ENCODE measurements at regions not wholly inside any gene's neighbourhood (a gene's known extent, or its start where the extent isn't known, plus 50 kb on each side); places are given as distances from the start of the nearest gene placed in this dataset.

GRCh38 chr1:170271430-170272161, 125.8 kb downstream of the NTMT2 start:
- TF ChIP-seq, protein P1, sequence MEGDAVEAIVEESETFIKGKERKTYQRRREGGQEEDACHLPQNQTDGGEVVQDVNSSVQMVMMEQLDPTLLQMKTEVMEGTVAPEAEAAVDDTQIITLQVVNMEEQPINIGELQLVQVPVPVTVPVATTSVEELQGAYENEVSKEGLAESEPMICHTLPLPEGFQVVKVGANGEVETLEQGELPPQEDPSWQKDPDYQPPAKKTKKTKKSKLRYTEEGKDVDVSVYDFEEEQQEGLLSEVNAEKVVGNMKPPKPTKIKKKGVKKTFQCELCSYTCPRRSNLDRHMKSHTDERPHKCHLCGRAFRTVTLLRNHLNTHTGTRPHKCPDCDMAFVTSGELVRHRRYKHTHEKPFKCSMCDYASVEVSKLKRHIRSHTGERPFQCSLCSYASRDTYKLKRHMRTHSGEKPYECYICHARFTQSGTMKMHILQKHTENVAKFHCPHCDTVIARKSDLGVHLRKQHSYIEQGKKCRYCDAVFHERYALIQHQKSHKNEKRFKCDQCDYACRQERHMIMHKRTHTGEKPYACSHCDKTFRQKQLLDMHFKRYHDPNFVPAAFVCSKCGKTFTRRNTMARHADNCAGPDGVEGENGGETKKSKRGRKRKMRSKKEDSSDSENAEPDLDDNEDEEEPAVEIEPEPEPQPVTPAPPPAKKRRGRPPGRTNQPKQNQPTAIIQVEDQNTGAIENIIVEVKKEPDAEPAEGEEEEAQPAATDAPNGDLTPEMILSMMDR (optimal IDR thresholded peaks at IDR 0.05 in 1 of 3, IDR thresholded peaks at IDR 0.05 in 1 of 3, conservative IDR thresholded peaks at IDR 0.05 in 1 of 3; ENCODE audit: extremely low read depth in 1 of 3, insufficient read depth in 2 of 3, low read length in 3 of 3) = no peak
- TF ChIP-seq EZH2 (IDR thresholded peaks at IDR 0.05; ENCODE audit: low read length) = no peak

Data from keratinocyte (primary cell).